HEK293 (cell line): ENCODE measurements at regions not wholly inside any gene's neighbourhood (a gene's known extent, or its start where the extent isn't known, plus 50 kb on each side); places are given as distances from the start of the nearest gene placed in this dataset.

ENCODE experiments used
- PRDM1 ChIP-seq: fragments of 450-650 bp; formaldehyde crosslinking; IDR thresholded peaks from 2 replicates; pipeline ENCODE4; 2016; ENCODE audit warnings: missing biosample characterization, missing genetic modification characterization
- YY2 ChIP-seq: fragments of 450-650 bp; formaldehyde crosslinking; IDR thresholded peaks from 2 replicates; pipeline ENCODE4 v1.5.1; 2016; ENCODE audit warnings: missing biosample characterization, missing genetic modification characterization
- ZBTB1 ChIP-seq: fragments of 450-650 bp; formaldehyde crosslinking; IDR thresholded peaks from 2 replicates; pipeline ENCODE4 v1.5.1; 2016; ENCODE audit warnings: missing biosample characterization, missing genetic modification characterization
- ZNF2 ChIP-seq: fragments of 450-650 bp; formaldehyde crosslinking; IDR thresholded peaks from 2 replicates; pipeline ENCODE4 v1.5.1; 2016; ENCODE audit warnings: missing biosample characterization, missing genetic modification characterization
- ZNF211 ChIP-seq: fragments of 450-650 bp; formaldehyde crosslinking; IDR thresholded peaks from 2 replicates; pipeline ENCODE4 v1.5.1; 2016; ENCODE audit warnings: low read depth, missing biosample characterization, missing genetic modification characterization
- ZNF830 ChIP-seq: fragments of 450-650 bp; IDR thresholded peaks from 2 replicates; pipeline ENCODE4 v1.5.0; 2018; ENCODE audit warnings: missing biosample characterization, missing genetic modification characterization, low read depth, mild to moderate bottlenecking, moderate library complexity
- TF ChIP-seq, protein P1 (sequence below): fragments of 450-650 bp; formaldehyde crosslinking; IDR thresholded peaks from 2 replicates; pipeline ENCODE4 v1.5.1; 2016; ENCODE audit warnings: missing biosample characterization, missing genetic modification characterization
- TF ChIP-seq, protein P2 (sequence below): fragments of 450-650 bp; formaldehyde crosslinking; IDR thresholded peaks from 2 replicates; pipeline ENCODE4 v1.5.1; 2016; ENCODE audit warnings: missing biosample characterization, missing genetic modification characterization
- TF ChIP-seq, protein P3 (sequence below): fragments of 450-650 bp; formaldehyde crosslinking; conservative IDR thresholded peaks from 2 replicates; pipeline ENCODE4 v1.5.1; 2016; ENCODE audit warnings: low read depth, missing biosample characterization, missing genetic modification characterization
- TF ChIP-seq, protein P4 (sequence below): fragments of 450-650 bp; formaldehyde crosslinking; IDR thresholded peaks from 2 replicates; pipeline ENCODE4 v1.5.1; 2016; ENCODE audit warnings: missing biosample characterization, missing genetic modification characterization
- TF ChIP-seq, protein P5 (sequence below): fragments of 450-650 bp; IDR thresholded peaks from 2 replicates; pipeline ENCODE4 v1.5.1; 2018; ENCODE audit warnings: missing biosample characterization, missing genetic modification characterization

DNA sequence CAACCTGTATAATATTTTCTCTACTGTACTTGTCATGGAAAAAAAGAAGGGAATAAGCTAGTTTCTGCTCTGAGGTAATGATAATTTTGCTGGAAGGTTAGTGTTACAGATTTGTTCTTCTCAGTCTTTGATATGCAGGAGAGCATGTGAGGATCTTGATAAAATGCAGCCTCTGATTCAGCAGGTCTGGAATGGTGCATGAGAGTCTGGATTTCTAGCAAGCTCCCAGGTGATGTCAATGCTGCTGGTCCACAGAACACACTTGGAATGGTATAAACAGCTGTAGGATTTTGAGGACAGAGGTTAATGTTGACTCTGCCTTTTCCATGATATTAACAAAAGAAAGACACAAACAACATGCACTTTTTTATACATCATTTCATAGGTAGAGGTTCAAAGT is 173.6 kb downstream of the NDFIP2 start:
- TF ChIP-seq, protein P1, sequence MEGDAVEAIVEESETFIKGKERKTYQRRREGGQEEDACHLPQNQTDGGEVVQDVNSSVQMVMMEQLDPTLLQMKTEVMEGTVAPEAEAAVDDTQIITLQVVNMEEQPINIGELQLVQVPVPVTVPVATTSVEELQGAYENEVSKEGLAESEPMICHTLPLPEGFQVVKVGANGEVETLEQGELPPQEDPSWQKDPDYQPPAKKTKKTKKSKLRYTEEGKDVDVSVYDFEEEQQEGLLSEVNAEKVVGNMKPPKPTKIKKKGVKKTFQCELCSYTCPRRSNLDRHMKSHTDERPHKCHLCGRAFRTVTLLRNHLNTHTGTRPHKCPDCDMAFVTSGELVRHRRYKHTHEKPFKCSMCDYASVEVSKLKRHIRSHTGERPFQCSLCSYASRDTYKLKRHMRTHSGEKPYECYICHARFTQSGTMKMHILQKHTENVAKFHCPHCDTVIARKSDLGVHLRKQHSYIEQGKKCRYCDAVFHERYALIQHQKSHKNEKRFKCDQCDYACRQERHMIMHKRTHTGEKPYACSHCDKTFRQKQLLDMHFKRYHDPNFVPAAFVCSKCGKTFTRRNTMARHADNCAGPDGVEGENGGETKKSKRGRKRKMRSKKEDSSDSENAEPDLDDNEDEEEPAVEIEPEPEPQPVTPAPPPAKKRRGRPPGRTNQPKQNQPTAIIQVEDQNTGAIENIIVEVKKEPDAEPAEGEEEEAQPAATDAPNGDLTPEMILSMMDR: no peak
- TF ChIP-seq, protein P2, sequence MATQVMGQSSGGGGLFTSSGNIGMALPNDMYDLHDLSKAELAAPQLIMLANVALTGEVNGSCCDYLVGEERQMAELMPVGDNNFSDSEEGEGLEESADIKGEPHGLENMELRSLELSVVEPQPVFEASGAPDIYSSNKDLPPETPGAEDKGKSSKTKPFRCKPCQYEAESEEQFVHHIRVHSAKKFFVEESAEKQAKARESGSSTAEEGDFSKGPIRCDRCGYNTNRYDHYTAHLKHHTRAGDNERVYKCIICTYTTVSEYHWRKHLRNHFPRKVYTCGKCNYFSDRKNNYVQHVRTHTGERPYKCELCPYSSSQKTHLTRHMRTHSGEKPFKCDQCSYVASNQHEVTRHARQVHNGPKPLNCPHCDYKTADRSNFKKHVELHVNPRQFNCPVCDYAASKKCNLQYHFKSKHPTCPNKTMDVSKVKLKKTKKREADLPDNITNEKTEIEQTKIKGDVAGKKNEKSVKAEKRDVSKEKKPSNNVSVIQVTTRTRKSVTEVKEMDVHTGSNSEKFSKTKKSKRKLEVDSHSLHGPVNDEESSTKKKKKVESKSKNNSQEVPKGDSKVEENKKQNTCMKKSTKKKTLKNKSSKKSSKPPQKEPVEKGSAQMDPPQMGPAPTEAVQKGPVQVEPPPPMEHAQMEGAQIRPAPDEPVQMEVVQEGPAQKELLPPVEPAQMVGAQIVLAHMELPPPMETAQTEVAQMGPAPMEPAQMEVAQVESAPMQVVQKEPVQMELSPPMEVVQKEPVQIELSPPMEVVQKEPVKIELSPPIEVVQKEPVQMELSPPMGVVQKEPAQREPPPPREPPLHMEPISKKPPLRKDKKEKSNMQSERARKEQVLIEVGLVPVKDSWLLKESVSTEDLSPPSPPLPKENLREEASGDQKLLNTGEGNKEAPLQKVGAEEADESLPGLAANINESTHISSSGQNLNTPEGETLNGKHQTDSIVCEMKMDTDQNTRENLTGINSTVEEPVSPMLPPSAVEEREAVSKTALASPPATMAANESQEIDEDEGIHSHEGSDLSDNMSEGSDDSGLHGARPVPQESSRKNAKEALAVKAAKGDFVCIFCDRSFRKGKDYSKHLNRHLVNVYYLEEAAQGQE (tag by site-specific recombination): no peak
- TF ChIP-seq ZNF211 (tag by site-specific recombination): no peak
- TF ChIP-seq ZNF830 (tag by site-specific recombination): no peak
- TF ChIP-seq, protein P3, sequence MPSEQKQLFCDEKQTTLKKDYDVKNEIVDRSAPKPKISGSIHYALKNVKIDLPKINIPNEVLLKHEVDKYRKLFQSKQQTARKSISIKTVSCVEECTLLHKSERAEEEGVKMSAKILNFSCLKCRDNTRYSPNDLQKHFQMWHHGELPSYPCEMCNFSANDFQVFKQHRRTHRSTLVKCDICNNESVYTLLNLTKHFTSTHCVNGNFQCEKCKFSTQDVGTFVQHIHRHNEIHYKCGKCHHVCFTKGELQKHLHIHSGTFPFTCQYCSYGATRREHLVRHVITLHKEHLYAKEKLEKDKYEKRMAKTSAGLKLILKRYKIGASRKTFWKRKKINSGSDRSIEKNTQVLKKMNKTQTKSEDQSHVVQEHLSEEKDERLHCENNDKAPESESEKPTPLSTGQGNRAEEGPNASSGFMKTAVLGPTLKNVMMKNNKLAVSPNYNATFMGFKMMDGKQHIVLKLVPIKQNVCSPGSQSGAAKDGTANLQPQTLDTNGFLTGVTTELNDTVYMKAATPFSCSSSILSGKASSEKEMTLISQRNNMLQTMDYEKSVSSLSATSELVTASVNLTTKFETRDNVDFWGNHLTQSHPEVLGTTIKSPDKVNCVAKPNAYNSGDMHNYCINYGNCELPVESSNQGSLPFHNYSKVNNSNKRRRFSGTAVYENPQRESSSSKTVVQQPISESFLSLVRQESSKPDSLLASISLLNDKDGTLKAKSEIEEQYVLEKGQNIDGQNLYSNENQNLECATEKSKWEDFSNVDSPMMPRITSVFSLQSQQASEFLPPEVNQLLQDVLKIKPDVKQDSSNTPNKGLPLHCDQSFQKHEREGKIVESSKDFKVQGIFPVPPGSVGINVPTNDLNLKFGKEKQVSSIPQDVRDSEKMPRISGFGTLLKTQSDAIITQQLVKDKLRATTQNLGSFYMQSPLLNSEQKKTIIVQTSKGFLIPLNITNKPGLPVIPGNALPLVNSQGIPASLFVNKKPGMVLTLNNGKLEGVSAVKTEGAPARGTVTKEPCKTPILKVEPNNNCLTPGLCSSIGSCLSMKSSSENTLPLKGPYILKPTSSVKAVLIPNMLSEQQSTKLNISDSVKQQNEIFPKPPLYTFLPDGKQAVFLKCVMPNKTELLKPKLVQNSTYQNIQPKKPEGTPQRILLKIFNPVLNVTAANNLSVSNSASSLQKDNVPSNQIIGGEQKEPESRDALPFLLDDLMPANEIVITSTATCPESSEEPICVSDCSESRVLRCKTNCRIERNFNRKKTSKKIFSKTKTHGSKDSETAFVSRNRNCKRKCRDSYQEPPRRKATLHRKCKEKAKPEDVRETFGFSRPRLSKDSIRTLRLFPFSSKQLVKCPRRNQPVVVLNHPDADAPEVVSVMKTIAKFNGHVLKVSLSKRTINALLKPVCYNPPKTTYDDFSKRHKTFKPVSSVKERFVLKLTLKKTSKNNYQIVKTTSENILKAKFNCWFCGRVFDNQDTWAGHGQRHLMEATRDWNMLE (tag by site-specific recombination): no peak
- TF ChIP-seq, protein P4, sequence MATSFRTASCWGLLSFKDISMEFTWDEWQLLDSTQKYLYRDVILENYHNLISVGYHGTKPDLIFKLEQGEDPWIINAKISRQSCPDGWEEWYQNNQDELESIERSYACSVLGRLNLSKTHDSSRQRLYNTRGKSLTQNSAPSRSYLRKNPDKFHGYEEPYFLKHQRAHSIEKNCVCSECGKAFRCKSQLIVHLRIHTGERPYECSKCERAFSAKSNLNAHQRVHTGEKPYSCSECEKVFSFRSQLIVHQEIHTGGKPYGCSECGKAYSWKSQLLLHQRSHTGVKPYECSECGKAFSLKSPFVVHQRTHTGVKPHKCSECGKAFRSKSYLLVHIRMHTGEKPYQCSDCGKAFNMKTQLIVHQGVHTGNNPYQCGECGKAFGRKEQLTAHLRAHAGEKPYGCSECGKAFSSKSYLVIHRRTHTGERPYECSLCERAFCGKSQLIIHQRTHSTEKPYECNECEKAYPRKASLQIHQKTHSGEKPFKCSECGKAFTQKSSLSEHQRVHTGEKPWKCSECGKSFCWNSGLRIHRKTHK (tag by site-specific recombination): no peak
- no peak for TF ChIP-seq PRDM1
- TF ChIP-seq YY2 (tag by site-specific recombination): no peak
- TF ChIP-seq, protein P5, sequence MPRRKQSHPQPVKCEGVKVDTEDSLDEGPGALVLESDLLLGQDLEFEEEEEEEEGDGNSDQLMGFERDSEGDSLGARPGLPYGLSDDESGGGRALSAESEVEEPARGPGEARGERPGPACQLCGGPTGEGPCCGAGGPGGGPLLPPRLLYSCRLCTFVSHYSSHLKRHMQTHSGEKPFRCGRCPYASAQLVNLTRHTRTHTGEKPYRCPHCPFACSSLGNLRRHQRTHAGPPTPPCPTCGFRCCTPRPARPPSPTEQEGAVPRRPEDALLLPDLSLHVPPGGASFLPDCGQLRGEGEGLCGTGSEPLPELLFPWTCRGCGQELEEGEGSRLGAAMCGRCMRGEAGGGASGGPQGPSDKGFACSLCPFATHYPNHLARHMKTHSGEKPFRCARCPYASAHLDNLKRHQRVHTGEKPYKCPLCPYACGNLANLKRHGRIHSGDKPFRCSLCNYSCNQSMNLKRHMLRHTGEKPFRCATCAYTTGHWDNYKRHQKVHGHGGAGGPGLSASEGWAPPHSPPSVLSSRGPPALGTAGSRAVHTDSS (tag by site-specific recombination): no peak
- TF ChIP-seq ZBTB1 (tag by site-specific recombination): no peak
- TF ChIP-seq ZNF2 (tag by site-specific recombination): no peak
